Endothelial cell of umbilical vein (primary cell): ENCODE measurements at regions not wholly inside any gene's neighbourhood (a gene's known extent, or its start where the extent isn't known, plus 50 kb on each side); places are given as distances from the start of the nearest gene placed in this dataset.

Source experiments
- BruUV-seq: library from RNA; stranded (reverse); fragments of 400-500 nt; replicated peaks from 2 replicates; lab custom pipeline; 2021; lab: Mats Ljungman, UMichigan
- CTCF ChIA-PET: fragments of 300-600, 350-600 bp; sonication (Branson Sonifier 250); formaldehyde crosslinking; loops from one replicate; lab custom pipeline; 2021; ENCODE audit warnings: antibody characterized with exemption, inconsistent platforms; lab: Charles Lee
- POLR2A ChIA-PET: fragments of 300-600, 350-600 bp; sonication (Branson Sonifier 250); formaldehyde crosslinking; loops from one replicate; lab custom pipeline; 2021; ENCODE audit warnings: antibody characterized with exemption, inconsistent platforms; lab: Charles Lee
- DNase-seq: peaks from one replicate; pipeline ENCODE4 v3.0.0-alpha.2; 2011; ENCODE audit warnings: low read depth, low spot score
- FAIRE-seq: peaks from 2 replicates; lab custom pipeline; 2011; peaks lifted over from hg19 to GRCh38; lab: Jason Lieb, UNC
- H2AFZ ChIP-seq: 2 replicates; pipeline ENCODE4 v1.6.0; 2012; ENCODE audit warnings: low read depth, low read length, control low read depth, inconsistent platforms
- H3K27ac ChIP-seq: 2 replicates; pipeline ENCODE4 v1.5.1; 2011; ENCODE audit warnings: low read depth, mild to moderate bottlenecking, control low read depth, low read length, moderate library complexity; ENCODE audit not compliant: insufficient read depth
- H3K27me3 ChIP-seq, 2 experiments: 2 replicates each; pipeline versions ENCODE4 v1.6.0 to v1.6.1; 2011; ENCODE audit warnings: low read length in 2 of 2, mixed read lengths in 1 of 2; ENCODE audit not compliant: control insufficient read depth in 2 of 2, insufficient read depth in 2 of 2
- H3K36me3 ChIP-seq, 2 experiments: 2 replicates in 1 of 2; 3 replicates in 1 of 2; pipeline ENCODE4 v1.5.1; 2011; ENCODE audit warnings: low read length in 2 of 2, mild to moderate bottlenecking in 1 of 2, moderate library complexity in 1 of 2; ENCODE audit not compliant: control insufficient read depth in 2 of 2, insufficient read depth in 2 of 2; ENCODE audit errors: extremely low read depth in 1 of 2
- H3K4me1 ChIP-seq: 3 replicates; pipeline ENCODE4 v1.5.1; 2011; ENCODE audit warnings: mild to moderate bottlenecking, low read length; ENCODE audit not compliant: control insufficient read depth, insufficient read depth; ENCODE audit errors: extremely low read depth
- H3K4me2 ChIP-seq: 2 replicates; pipeline ENCODE4 v1.6.1; 2011; ENCODE audit warnings: low read length, control low read depth, mixed read lengths; ENCODE audit not compliant: insufficient read depth
- H3K4me3 ChIP-seq, 3 experiments: fragments of 200-600 bp in 1 of 3; sonication (generic), shearing (Covaris generic) in 1 of 3; replicated peaks in 1 of 3; 2 replicates each; pipeline ENCODE4 v1.5.1; 2011 to 2016; ENCODE audit warnings: control low read depth in 3 of 3, low read length in 3 of 3, mild to moderate bottlenecking in 2 of 3, inconsistent platforms in 1 of 3, low read depth in 1 of 3, moderate library complexity in 1 of 3; ENCODE audit not compliant: insufficient read depth in 1 of 3
- H3K79me2 ChIP-seq: 2 replicates; pipeline ENCODE4 v1.6.0; 2012; ENCODE audit warnings: low read length, inconsistent platforms; ENCODE audit not compliant: control insufficient read depth, insufficient read depth
- H3K9ac ChIP-seq: replicated peaks from 2 replicates; pipeline ENCODE3; 2011; ENCODE audit warnings: low read length, control low read depth; ENCODE audit not compliant: insufficient read depth; ENCODE audit errors: extremely low read depth
- H3K9me1 ChIP-seq: replicated peaks from 3 replicates; pipeline ENCODE4 v1.6.0; 2011; ENCODE audit warnings: mild to moderate bottlenecking, low read length; ENCODE audit not compliant: control insufficient read depth, insufficient read depth; ENCODE audit errors: extremely low read depth
- H3K9me3 ChIP-seq: replicated peaks from 2 replicates; pipeline ENCODE4 v1.5.1; 2012; ENCODE audit warnings: low read length, inconsistent platforms; ENCODE audit not compliant: control insufficient read depth, insufficient read depth
- H4K20me1 ChIP-seq: replicated peaks from 2 replicates; pipeline ENCODE3; 2011; ENCODE audit warnings: mild to moderate bottlenecking, low read length; ENCODE audit not compliant: control insufficient read depth, insufficient read depth; ENCODE audit errors: extremely low read depth
- EZH2 ChIP-seq: IDR thresholded peaks from 2 replicates; pipeline ENCODE4 v1.6.1; 2012; ENCODE audit warnings: borderline replicate concordance, low read depth, mild to moderate bottlenecking, moderate library complexity, low read length, inconsistent platforms; ENCODE audit not compliant: severe bottlenecking
- FOS ChIP-seq: IDR thresholded peaks from 2 replicates; pipeline ENCODE4 v1.6.1; 2011; ENCODE audit warnings: mild to moderate bottlenecking, low read length, moderate library complexity, borderline replicate concordance; ENCODE audit not compliant: insufficient read depth
- GATA2 ChIP-seq: IDR thresholded peaks from 2 replicates; pipeline ENCODE4 v1.7.0; 2011; ENCODE audit warnings: low read depth, mild to moderate bottlenecking, moderate library complexity, mixed read lengths, low read length; ENCODE audit not compliant: insufficient read length, insufficient read depth
- JUN ChIP-seq: IDR thresholded peaks from 2 replicates; pipeline ENCODE4 v1.6.1; 2011; ENCODE audit warnings: borderline replicate concordance, low read depth; ENCODE audit not compliant: insufficient read length, insufficient read depth
- MYC ChIP-seq: IDR thresholded peaks from one replicate; pipeline ENCODE4 v1.6.1; 2011; ENCODE audit warnings: mild to moderate bottlenecking, low read depth, low read length
- POLR2A ChIP-seq: IDR thresholded peaks from 2 replicates; pipeline ENCODE4 v1.6.1; 2012; ENCODE audit warnings: low read depth, mild to moderate bottlenecking, control low read depth, low read length
- POLR2AphosphoS5 ChIP-seq: IDR thresholded peaks from 2 replicates; pipeline ENCODE4 v1.6.1; 2012; ENCODE audit warnings: low read depth, mild to moderate bottlenecking, control low read depth, low read length, moderate library complexity; ENCODE audit not compliant: insufficient read depth
- dilution Hi-C: fragments of 300-500 bp; cut with MboI; formaldehyde crosslinking; loops from one replicate; pipeline ENCODE4 v1.15.0; 2019; ENCODE audit warnings: low sequenced_read_pairs; ENCODE audit not compliant: extremely low pct_ligation_motif_present
- intact Hi-C: fragments of 100-400 bp; cut with micrococcal nuclease; formaldehyde crosslinking; loops from one replicate; pipeline ENCODE4 v1.10.0; 2022
- TF ChIP-seq, protein P1 (sequence below): IDR thresholded peaks from 2 replicates; pipeline ENCODE4 v1.6.1; 2011; ENCODE audit not compliant: insufficient read depth, insufficient read length
- TF ChIP-seq, protein P2 (sequence below), 2 donors: IDR thresholded peaks; 1 replicate in 1 of 2; 2 replicates in 1 of 2; pipeline ENCODE4 v1.5.1; 2011; ENCODE audit warnings: low read length in 2 of 2, mild to moderate bottlenecking in 2 of 2, moderate library complexity in 2 of 2, control low read depth in 1 of 2, inconsistent platforms in 1 of 2, low read depth in 1 of 2; ENCODE audit not compliant: insufficient read depth in 1 of 2; ENCODE audit errors: extremely low read depth in 1 of 2

GRCh38 chr6:25218346-25218745, 60.8 kb upstream of the CARMIL1 start:
- no peaks in the 10 kb centered on the region for H3K9me1 ChIP-seq
- H3K36me3 ChIP-seq, result no peaks in the 10 kb centered on the region
- FAIRE-seq (no peak), DNase-seq (no peak)
- ChIA-PET CTCF (interaction anchor here (1.0 to 1.5 kb wide), 4 partner anchors 13 to 338 kb away, joined by 3 to 6 read pairs (median 3); no protein-coding TSS in a partner anchor), POLR2A (no interaction called here)
- H3K9ac ChIP-seq, result no peak overlapping the region
- TF ChIP-seq POLR2AphosphoS5 (no peak), GATA2 (no peak), FOS (no peak)
- H3K27me3 ChIP-seq, result no peaks in the 10 kb centered on the region
- H3K4me1 ChIP-seq, result peaks cover 3% of the 10 kb centered on the region
- dilution Hi-C loops, result no loop called here
- H3K79me2 ChIP-seq, result no peaks in the 10 kb centered on the region
- no peak overlapping the region for H3K4me2 ChIP-seq
- H3K9me3 ChIP-seq, result no peaks in the 10 kb centered on the region
- H4K20me1 ChIP-seq, result no peaks in the 10 kb centered on the region
- H3K4me3 ChIP-seq, result no peak overlapping the region
- no TSS peak for BruUV-seq
- intact Hi-C loops, result no loop called here
- no peak overlapping the region for H3K27ac ChIP-seq
- H2AFZ ChIP-seq, result no peak overlapping the region

DNA sequence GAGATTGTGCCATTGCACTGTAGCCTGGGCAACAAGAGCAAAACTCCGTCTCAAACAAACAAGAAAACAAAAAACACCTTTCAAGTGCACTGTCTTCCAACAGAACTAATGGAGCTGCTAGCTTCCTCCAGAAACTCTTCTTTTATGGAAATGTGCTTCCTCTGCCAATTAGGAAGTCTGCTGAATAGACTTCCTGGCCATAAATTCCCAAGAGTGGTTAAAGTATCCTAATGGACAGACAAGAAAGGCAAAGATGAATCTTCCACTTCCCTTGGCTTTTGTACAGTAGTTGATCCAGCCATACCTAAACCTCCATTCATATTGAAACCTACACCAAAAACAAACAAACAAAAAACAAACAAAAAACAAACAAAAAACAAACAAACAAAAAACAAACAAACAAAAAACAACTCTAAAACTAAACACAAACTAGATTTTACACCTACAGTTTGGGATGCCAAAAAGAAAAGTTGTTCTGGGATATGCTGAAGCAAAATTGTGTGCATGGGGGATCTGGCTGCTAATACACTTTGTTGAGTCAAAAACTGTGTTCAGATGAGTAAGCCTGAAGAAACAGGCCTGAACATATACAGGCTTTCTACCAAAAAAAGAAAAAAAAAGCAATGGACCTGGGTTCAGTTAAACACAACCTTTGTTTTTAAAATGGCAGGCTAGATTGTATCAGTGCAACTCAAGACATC, 59.8 kb upstream of the CARMIL1 start:
- no TSS peak for BruUV-seq
- H3K27ac ChIP-seq, result no peak overlapping the region
- no peak for FAIRE-seq
- no peaks in the 10 kb centered on the region for H4K20me1 ChIP-seq
- H2AFZ ChIP-seq, result no peak overlapping the region
- H3K4me3 ChIP-seq, result no peak overlapping the region
- H3K79me2 ChIP-seq, result no peaks in the 10 kb centered on the region
- no peaks in the 10 kb centered on the region for H3K36me3 ChIP-seq
- POLR2A ChIA-PET, result no interaction called here
- CTCF ChIA-PET, result interaction anchor here (0.8 to 1.9 kb wide), 4 partner anchors 16 to 499 kb away, joined by 3 to 5 read pairs (median 4); no protein-coding TSS in a partner anchor
- intact Hi-C loops (no loop called here), dilution Hi-C loops (no loop called here)
- H3K27me3 ChIP-seq, result no peaks in the 10 kb centered on the region
- no peak overlapping the region for H3K4me2 ChIP-seq
- peaks cover 6% of the 10 kb centered on the region for H3K4me1 ChIP-seq
- H3K9me3 ChIP-seq, result no peaks in the 10 kb centered on the region
- TF ChIP-seq POLR2A (no peak), POLR2AphosphoS5 (no peak), EZH2 (no peak), GATA2 (no peak), FOS (no peak), MYC (no peak), JUN (no peak)
- TF ChIP-seq, protein P1, sequence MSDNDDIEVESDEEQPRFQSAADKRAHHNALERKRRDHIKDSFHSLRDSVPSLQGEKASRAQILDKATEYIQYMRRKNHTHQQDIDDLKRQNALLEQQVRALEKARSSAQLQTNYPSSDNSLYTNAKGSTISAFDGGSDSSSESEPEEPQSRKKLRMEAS, result no peak
- TF ChIP-seq, protein P2, sequence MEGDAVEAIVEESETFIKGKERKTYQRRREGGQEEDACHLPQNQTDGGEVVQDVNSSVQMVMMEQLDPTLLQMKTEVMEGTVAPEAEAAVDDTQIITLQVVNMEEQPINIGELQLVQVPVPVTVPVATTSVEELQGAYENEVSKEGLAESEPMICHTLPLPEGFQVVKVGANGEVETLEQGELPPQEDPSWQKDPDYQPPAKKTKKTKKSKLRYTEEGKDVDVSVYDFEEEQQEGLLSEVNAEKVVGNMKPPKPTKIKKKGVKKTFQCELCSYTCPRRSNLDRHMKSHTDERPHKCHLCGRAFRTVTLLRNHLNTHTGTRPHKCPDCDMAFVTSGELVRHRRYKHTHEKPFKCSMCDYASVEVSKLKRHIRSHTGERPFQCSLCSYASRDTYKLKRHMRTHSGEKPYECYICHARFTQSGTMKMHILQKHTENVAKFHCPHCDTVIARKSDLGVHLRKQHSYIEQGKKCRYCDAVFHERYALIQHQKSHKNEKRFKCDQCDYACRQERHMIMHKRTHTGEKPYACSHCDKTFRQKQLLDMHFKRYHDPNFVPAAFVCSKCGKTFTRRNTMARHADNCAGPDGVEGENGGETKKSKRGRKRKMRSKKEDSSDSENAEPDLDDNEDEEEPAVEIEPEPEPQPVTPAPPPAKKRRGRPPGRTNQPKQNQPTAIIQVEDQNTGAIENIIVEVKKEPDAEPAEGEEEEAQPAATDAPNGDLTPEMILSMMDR (IDR thresholded peaks at IDR 0.05; ENCODE audit: extremely low read depth in 1 of 2, insufficient read depth in 1 of 2, low read depth in 1 of 2, low read length in 2 of 2), result no peak
- no peak overlapping the region for H3K9ac ChIP-seq
- DNase-seq, result no peak
- no peaks in the 10 kb centered on the region for H3K9me1 ChIP-seq
